Esophagus squamous epithelium (tissue), 4 donors: ENCODE measurements at regions not wholly inside any gene's neighbourhood (a gene's known extent, or its start where the extent isn't known, plus 50 kb on each side); places are given as distances from the start of the nearest gene placed in this dataset.

Experiments
- POLR2A ChIP-seq, 4 donors: fragments of 450-650 bp; IDR thresholded peaks; one replicate each; pipeline ENCODE4 v1.6.1; 2017; ENCODE audit warnings: antibody characterized with exemption in 4 of 4, mild to moderate bottlenecking in 4 of 4, moderate library complexity in 3 of 4
- TF ChIP-seq, protein P1 (sequence below), 6 experiments: fragments of 450-650 bp in 4 of 6; fragments of 200-600 bp in 2 of 6; sonication (generic) in 2 of 6; IDR thresholded peaks; one replicate each; pipeline ENCODE4 v1.5.1; 2016 to 2019; ENCODE audit warnings: antibody characterized with exemption in 6 of 6, mild to moderate bottlenecking in 4 of 6, moderate library complexity in 4 of 6

DNA sequence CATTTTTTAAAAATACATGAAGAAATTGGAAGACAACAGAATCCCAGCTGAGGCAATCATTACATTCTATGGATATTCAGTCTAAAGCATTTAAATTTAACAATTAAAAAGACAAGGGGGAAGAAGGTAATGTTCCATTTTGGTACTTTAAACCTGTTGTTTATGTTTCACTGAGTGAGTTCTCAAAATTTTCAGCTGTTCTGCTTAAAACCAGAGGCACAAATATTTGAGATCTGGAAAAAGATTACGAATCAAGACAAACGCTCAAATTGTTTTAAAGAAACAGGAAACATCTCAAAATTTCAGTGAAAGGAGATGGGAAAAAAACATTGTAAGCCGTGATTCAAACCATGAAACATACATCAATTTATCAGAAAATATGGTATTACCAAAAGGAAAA lies 656.2 kb upstream of the CHAC2 start:
- TF ChIP-seq, protein P1, sequence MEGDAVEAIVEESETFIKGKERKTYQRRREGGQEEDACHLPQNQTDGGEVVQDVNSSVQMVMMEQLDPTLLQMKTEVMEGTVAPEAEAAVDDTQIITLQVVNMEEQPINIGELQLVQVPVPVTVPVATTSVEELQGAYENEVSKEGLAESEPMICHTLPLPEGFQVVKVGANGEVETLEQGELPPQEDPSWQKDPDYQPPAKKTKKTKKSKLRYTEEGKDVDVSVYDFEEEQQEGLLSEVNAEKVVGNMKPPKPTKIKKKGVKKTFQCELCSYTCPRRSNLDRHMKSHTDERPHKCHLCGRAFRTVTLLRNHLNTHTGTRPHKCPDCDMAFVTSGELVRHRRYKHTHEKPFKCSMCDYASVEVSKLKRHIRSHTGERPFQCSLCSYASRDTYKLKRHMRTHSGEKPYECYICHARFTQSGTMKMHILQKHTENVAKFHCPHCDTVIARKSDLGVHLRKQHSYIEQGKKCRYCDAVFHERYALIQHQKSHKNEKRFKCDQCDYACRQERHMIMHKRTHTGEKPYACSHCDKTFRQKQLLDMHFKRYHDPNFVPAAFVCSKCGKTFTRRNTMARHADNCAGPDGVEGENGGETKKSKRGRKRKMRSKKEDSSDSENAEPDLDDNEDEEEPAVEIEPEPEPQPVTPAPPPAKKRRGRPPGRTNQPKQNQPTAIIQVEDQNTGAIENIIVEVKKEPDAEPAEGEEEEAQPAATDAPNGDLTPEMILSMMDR (IDR thresholded peaks at IDR 0.05) = no peak
- no peak for TF ChIP-seq POLR2A (IDR thresholded peaks at IDR 0.05)
